ENCODE measurements at regions not wholly inside any gene's neighbourhood (a gene's known extent, or its start where the extent isn't known, plus 50 kb on each side); places are given as distances from the start of the nearest gene placed in this dataset.

DNA sequence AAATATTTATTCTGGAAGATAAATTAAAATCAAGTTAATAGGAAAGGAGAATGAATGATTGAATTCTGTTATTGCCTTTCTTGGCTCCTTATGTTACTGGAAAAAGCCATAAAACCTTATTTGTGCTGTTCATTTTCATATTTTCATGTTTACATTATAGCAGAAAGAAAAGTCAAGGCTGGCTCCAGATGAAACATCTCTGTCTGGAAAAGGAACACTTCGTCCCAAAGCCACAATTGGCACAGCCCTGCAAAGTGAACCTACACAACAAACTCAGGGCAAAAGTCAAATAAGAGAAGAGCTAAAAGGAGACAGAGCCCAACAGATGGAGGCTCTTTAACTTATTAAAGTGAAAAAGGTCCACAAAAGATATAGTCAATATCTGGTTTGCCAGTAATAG, 73.4 kb downstream of the GTPBP8 start:
- TF ChIP-seq, protein P1, sequence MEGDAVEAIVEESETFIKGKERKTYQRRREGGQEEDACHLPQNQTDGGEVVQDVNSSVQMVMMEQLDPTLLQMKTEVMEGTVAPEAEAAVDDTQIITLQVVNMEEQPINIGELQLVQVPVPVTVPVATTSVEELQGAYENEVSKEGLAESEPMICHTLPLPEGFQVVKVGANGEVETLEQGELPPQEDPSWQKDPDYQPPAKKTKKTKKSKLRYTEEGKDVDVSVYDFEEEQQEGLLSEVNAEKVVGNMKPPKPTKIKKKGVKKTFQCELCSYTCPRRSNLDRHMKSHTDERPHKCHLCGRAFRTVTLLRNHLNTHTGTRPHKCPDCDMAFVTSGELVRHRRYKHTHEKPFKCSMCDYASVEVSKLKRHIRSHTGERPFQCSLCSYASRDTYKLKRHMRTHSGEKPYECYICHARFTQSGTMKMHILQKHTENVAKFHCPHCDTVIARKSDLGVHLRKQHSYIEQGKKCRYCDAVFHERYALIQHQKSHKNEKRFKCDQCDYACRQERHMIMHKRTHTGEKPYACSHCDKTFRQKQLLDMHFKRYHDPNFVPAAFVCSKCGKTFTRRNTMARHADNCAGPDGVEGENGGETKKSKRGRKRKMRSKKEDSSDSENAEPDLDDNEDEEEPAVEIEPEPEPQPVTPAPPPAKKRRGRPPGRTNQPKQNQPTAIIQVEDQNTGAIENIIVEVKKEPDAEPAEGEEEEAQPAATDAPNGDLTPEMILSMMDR (conservative IDR thresholded peaks at IDR 0.05; ENCODE audit: low read length), result no peak
- no peak for TF ChIP-seq EZH2phosphoT487 (IDR thresholded peaks at IDR 0.05; ENCODE audit: borderline replicate concordance, low read depth, low read length)
- Histone ChIP-seq H3K4me1 (ENCODE audit: insufficient read depth, low read length, poor library complexity, severe bottlenecking) (no peaks in the 10 kb centered on the region), H3K79me2 (ENCODE audit: insufficient read depth, low read depth, low read length) (no peaks in the 10 kb centered on the region), H3K4me3 (ENCODE audit: low read depth, low read length, poor library complexity, severe bottlenecking) (no peak overlapping the region), H4K20me1 (ENCODE audit: insufficient read depth, low read length) (no peaks in the 10 kb centered on the region), H3K36me3 (ENCODE audit: insufficient read depth, low read length) (no peaks in the 10 kb centered on the region), H3K4me2 (ENCODE audit: low read length) (no peak overlapping the region), H3K9me3 (ENCODE audit: low read length) (no peaks in the 10 kb centered on the region), H3K27ac (ENCODE audit: low read depth, low read length, poor library complexity, severe bottlenecking) (no peak overlapping the region), H2AFZ (ENCODE audit: low read length) (no peak overlapping the region), H3K9me2 (ENCODE audit: insufficient read depth, low read length) (no peaks in the 10 kb centered on the region)
- CTCF ChIA-PET (ENCODE audit: unreplicated experiment), result no interaction called here
- intact Hi-C loops (cut with micrococcal nuclease; ENCODE audit: unreplicated experiment), result no loop called here
- DNase-seq (ENCODE audit: low spot score), result no peak
- POLR2A ChIA-PET, result no interaction called here
- no TSS peak for BruUV-seq (replicated peaks)

DNA sequence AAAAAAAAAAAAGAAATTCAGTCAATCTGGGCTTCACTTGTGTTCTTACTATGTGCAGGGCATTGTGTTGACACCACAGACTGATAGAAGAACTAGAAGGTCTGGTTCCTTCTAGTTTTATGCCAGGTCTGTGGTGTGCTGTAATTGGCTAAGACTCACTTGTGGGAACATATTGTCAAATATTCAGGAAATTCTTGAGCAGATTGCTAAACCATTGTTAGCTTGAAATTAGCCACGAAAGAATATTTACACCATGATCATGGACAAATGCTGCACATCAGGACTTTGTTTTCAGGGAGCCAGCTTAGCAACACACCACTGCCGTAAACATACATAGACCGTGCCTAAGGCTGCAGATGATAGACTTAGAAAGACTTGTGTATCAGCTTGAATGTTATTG, 74.6 kb downstream of the GTPBP8 start:
- TF ChIP-seq, protein P1 (conservative IDR thresholded peaks at IDR 0.05; ENCODE audit: low read length), result no peak
- TF ChIP-seq EZH2phosphoT487 (IDR thresholded peaks at IDR 0.05; ENCODE audit: borderline replicate concordance, low read depth, low read length), result no peak
- H3K4me2 ChIP-seq (ENCODE audit: low read length), result no peak overlapping the region
- H3K4me3 ChIP-seq (ENCODE audit: low read depth, low read length, poor library complexity, severe bottlenecking), result no peak overlapping the region
- intact Hi-C loops (cut with micrococcal nuclease; ENCODE audit: unreplicated experiment), result no loop called here
- no peaks in the 10 kb centered on the region for H3K9me3 ChIP-seq (ENCODE audit: low read length)
- no peak overlapping the region for H2AFZ ChIP-seq (ENCODE audit: low read length)
- no peak for DNase-seq (ENCODE audit: low spot score)
- H3K36me3 ChIP-seq (ENCODE audit: insufficient read depth, low read length), result no peaks in the 10 kb centered on the region
- H3K9me2 ChIP-seq (ENCODE audit: insufficient read depth, low read length), result no peaks in the 10 kb centered on the region
- H3K79me2 ChIP-seq (ENCODE audit: insufficient read depth, low read depth, low read length), result no peaks in the 10 kb centered on the region
- ChIA-PET CTCF (ENCODE audit: unreplicated experiment) (interaction anchor here (0.6 kb wide), 1 partner anchor 22 kb away, joined by 3 read pairs; no protein-coding TSS in a partner anchor), POLR2A (interaction anchor here (1.0 kb wide), 1 partner anchor 211 kb away, joined by 3 read pairs; no protein-coding TSS in a partner anchor)
- no TSS peak for BruUV-seq (replicated peaks)
- H3K4me1 ChIP-seq (ENCODE audit: insufficient read depth, low read length, poor library complexity, severe bottlenecking), result no peaks in the 10 kb centered on the region
- H3K27ac ChIP-seq (ENCODE audit: low read depth, low read length, poor library complexity, severe bottlenecking), result no peak overlapping the region
- no peaks in the 10 kb centered on the region for H4K20me1 ChIP-seq (ENCODE audit: insufficient read depth, low read length)

DNA sequence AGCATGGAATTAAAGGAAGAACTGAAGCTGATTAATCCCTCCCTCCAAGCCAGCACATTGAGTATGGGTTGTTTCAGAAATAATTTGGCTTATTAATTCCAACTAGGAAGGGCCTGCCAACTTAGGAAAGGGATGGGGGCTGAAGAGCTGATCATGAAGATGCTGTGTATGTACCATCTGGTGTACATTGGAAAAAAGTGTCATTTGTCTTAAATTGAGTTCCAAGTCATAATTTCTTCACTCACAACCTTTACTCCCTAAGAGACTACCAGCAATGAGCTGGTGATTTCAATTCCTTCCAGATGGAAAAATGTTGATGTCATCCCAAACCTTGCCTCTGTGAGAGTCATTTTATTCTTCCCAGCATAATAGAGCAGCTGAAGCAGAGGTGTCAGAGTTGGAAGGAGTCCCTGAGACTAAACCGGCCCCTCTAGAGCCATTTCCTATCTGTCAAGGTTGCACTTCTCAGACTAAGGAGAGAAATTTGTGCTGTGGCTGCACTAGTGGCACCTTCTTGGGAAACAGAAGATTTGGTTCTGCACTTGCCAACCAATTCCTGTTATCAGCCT, 79.4 kb downstream of the GTPBP8 start:
- Histone ChIP-seq H3K79me2 (ENCODE audit: insufficient read depth, low read depth, low read length) (no peaks in the 10 kb centered on the region), H3K36me3 (ENCODE audit: insufficient read depth, low read length) (no peaks in the 10 kb centered on the region), H3K9me2 (ENCODE audit: insufficient read depth, low read length) (no peaks in the 10 kb centered on the region), H4K20me1 (ENCODE audit: insufficient read depth, low read length) (no peaks in the 10 kb centered on the region), H2AFZ (ENCODE audit: low read length) (no peak overlapping the region), H3K27ac (ENCODE audit: low read depth, low read length, poor library complexity, severe bottlenecking) (no peak overlapping the region), H3K9me3 (ENCODE audit: low read length) (no peaks in the 10 kb centered on the region), H3K4me1 (ENCODE audit: insufficient read depth, low read length, poor library complexity, severe bottlenecking) (no peaks in the 10 kb centered on the region), H3K4me3 (ENCODE audit: low read depth, low read length, poor library complexity, severe bottlenecking) (no peak overlapping the region), H3K4me2 (ENCODE audit: low read length) (no peak overlapping the region)
- no TSS peak for BruUV-seq (replicated peaks)
- ChIA-PET CTCF (ENCODE audit: unreplicated experiment) (interaction anchor here (1.0 kb wide), 1 partner anchor 9 kb away, joined by 4 read pairs; no protein-coding TSS in a partner anchor), POLR2A (interaction anchor here (1.6 kb wide), 1 partner anchor 12 kb away, joined by 5 read pairs; no protein-coding TSS in a partner anchor)
- DNase-seq (ENCODE audit: low spot score), result no peak
- TF ChIP-seq EZH2phosphoT487 (IDR thresholded peaks at IDR 0.05; ENCODE audit: borderline replicate concordance, low read depth, low read length), result no peak
- TF ChIP-seq, protein P1 (conservative IDR thresholded peaks at IDR 0.05; ENCODE audit: low read length), result no peak
- intact Hi-C loops (cut with micrococcal nuclease; ENCODE audit: unreplicated experiment), result no loop called here
